Left renal pelvis (tissue), 4 donors: ENCODE measurements at regions not wholly inside any gene's neighbourhood (a gene's known extent, or its start where the extent isn't known, plus 50 kb on each side); places are given as distances from the start of the nearest gene placed in this dataset.

ENCODE experiments used
- DNase-seq, 4 donors: peaks; one replicate each; pipeline ENCODE4 v3.0.0-alpha.2; 2013; ENCODE audit warnings: low read depth in 4 of 4, low spot score in 3 of 4

- no peak for DNase-seq
Measured at GRCh38 chr13:53941588-53942190, 913.1 kb downstream of the OLFM4 start.

- no peak for DNase-seq
Measured at GRCh38 chr13:53946500-53946899, 917.9 kb downstream of the OLFM4 start.

GRCh38 chr13:53953183-53953582, 924.6 kb downstream of the OLFM4 start:
- no peak for DNase-seq
